ENCODE measurements at regions not wholly inside any gene's neighbourhood (a gene's known extent, or its start where the extent isn't known, plus 50 kb on each side); places are given as distances from the start of the nearest gene placed in this dataset.

- TF ChIP-seq CTCF (IDR thresholded peaks at IDR 0.05) (no peak), POLR2A (IDR thresholded peaks at IDR 0.05) (no peak)
- Histone ChIP-seq H3K9me3 (no peaks in the 10 kb centered on the region), H3K27me3 (no peaks in the 10 kb centered on the region), H3K36me3 (replicated peaks in 1 of 2; ENCODE audit: insufficient read depth in 1 of 2, low read depth in 2 of 2) (no peaks in the 10 kb centered on the region), H3K4me3 (no peak overlapping the region), H3K27ac (no peak overlapping the region), H3K4me1 (peaks cover 9% of the 10 kb centered on the region)
- intact Hi-C loops (cut with DNase I), result no loop called here
- ATAC-seq (no peak), DNase-seq (no peak)
- 77% methylated on average over 4 to 5 of the region's 5 CpGs for WGBS, 2 donors
Measured at GRCh38 chr17:78305801-78306200, 54.1 kb downstream of the SOCS3 start.

GRCh38 chr17:78304549-78305037 lies 55.3 kb downstream of the SOCS3 start:
- H3K27me3 ChIP-seq, result no peaks in the 10 kb centered on the region
- DNase-seq, result no peak
- H3K9me3 ChIP-seq, result no peaks in the 10 kb centered on the region
- no peak overlapping the region for H3K27ac ChIP-seq
- 74 to 85% methylated on average over 7 to 8 of the region's 9 CpGs for WGBS, 2 donors
- H3K36me3 ChIP-seq (replicated peaks in 1 of 2; ENCODE audit: insufficient read depth in 1 of 2, low read depth in 2 of 2), result no peaks in the 10 kb centered on the region
- ATAC-seq, result no peak
- H3K4me1 ChIP-seq, result peaks cover 9% of the 10 kb centered on the region
- intact Hi-C loops (cut with DNase I), result no loop called here
- TF ChIP-seq POLR2A (IDR thresholded peaks at IDR 0.05), result no peak
- TF ChIP-seq CTCF (IDR thresholded peaks at IDR 0.05), result no peak
- no peak overlapping the region for H3K4me3 ChIP-seq

- DNase-seq (no peak), ATAC-seq (no peak)
- no peaks in the 10 kb centered on the region for H3K36me3 ChIP-seq (replicated peaks in 1 of 2; ENCODE audit: insufficient read depth in 1 of 2, low read depth in 2 of 2)
- no peaks in the 10 kb centered on the region for H3K9me3 ChIP-seq
- no peak overlapping the region for H3K4me3 ChIP-seq
- 94 to 97% methylated on average over 5 of the region's 5 CpGs for WGBS, 2 donors
- H3K4me1 ChIP-seq, result peaks cover under 1% of the 10 kb centered on the region
- H3K27me3 ChIP-seq, result no peaks in the 10 kb centered on the region
- no peak overlapping the region for H3K27ac ChIP-seq
- intact Hi-C loops (cut with DNase I), result no loop called here
- TF ChIP-seq POLR2A (IDR thresholded peaks at IDR 0.05) (no peak), CTCF (IDR thresholded peaks at IDR 0.05) (no peak)
Measured at GRCh38 chr17:78302478-78302877, 57.4 kb downstream of the SOCS3 start.

GRCh38 chr17:78301821-78302213 lies 58.1 kb downstream of the SOCS3 start:
- H3K4me3 ChIP-seq, result no peak overlapping the region
- H3K9me3 ChIP-seq, result no peaks in the 10 kb centered on the region
- H3K27me3 ChIP-seq, result no peaks in the 10 kb centered on the region
- WGBS, 2 donors, result 84 to 90% methylated on average over 2 to 8 of the region's 11 CpGs
- no peak overlapping the region for H3K27ac ChIP-seq
- no peak for ATAC-seq
- DNase-seq, result no peak
- intact Hi-C loops (cut with DNase I), result no loop called here
- TF ChIP-seq POLR2A (IDR thresholded peaks at IDR 0.05) (no peak), CTCF (IDR thresholded peaks at IDR 0.05) (no peak)
- no peaks in the 10 kb centered on the region for H3K4me1 ChIP-seq
- H3K36me3 ChIP-seq (replicated peaks in 1 of 2; ENCODE audit: insufficient read depth in 1 of 2, low read depth in 2 of 2), result no peaks in the 10 kb centered on the region

- H3K4me1 ChIP-seq, result no peaks in the 10 kb centered on the region
- H3K4me3 ChIP-seq, result no peak overlapping the region
- no peaks in the 10 kb centered on the region for H3K9me3 ChIP-seq
- 82 to 86% methylated on average over 14 to 19 of the region's 19 CpGs for WGBS, 2 donors
- ATAC-seq (no peak), DNase-seq (no peak)
- no peak for TF ChIP-seq POLR2A (IDR thresholded peaks at IDR 0.05)
- TF ChIP-seq CTCF (IDR thresholded peaks at IDR 0.05), result no peak
- H3K27me3 ChIP-seq, result no peaks in the 10 kb centered on the region
- no peaks in the 10 kb centered on the region for H3K36me3 ChIP-seq (replicated peaks in 1 of 2; ENCODE audit: insufficient read depth in 1 of 2, low read depth in 2 of 2)
- no peak overlapping the region for H3K27ac ChIP-seq
- intact Hi-C loops (cut with DNase I), result no loop called here
Measured at GRCh38 chr17:78300962-78301820, 58.7 kb downstream of the SOCS3 start.

All from body of pancreas (tissue), 4 donors.